ENCODE measurements at regions not wholly inside any gene's neighbourhood (a gene's known extent, or its start where the extent isn't known, plus 50 kb on each side); places are given as distances from the start of the nearest gene placed in this dataset. TPM values are rescaled to one million over a fixed set of nuclear protein-coding genes. Genes with fewer than 3 reads are reported as not detected.
A peak's percentile ranks its signal among the peaks of the same experiment; 100 is the strongest.

DNA sequence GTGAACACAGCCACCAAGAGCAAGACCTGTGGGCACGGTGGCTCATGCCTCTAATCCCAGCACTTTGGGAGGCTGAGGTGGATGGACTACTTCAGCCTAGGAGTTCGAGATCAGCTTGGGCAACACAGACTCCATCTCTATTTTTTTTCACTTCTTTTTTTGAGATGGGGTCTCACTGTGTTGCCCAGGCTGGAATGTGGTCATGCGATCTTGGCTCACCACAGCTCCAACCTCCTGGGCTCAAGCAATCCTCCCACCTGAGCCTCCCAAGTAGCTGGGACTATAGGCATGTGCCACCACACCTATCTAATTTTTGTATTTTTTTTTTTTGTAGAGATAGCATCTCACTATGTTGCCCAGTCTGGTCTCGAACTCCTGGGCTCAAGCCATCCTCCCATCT, 54.4 kb upstream of the SPRED2 start:
- Histone ChIP-seq H3K27me3 (ENCODE audit: low read depth) (no peaks in the 10 kb centered on the region), H3K4me3 (no peak overlapping the region), H3K9me3 (no peaks in the 10 kb centered on the region), H3K27ac (no peak overlapping the region), H3K36me3 (no peaks in the 10 kb centered on the region), H3K4me1 (no peaks in the 10 kb centered on the region)
- TF ChIP-seq, protein P1, sequence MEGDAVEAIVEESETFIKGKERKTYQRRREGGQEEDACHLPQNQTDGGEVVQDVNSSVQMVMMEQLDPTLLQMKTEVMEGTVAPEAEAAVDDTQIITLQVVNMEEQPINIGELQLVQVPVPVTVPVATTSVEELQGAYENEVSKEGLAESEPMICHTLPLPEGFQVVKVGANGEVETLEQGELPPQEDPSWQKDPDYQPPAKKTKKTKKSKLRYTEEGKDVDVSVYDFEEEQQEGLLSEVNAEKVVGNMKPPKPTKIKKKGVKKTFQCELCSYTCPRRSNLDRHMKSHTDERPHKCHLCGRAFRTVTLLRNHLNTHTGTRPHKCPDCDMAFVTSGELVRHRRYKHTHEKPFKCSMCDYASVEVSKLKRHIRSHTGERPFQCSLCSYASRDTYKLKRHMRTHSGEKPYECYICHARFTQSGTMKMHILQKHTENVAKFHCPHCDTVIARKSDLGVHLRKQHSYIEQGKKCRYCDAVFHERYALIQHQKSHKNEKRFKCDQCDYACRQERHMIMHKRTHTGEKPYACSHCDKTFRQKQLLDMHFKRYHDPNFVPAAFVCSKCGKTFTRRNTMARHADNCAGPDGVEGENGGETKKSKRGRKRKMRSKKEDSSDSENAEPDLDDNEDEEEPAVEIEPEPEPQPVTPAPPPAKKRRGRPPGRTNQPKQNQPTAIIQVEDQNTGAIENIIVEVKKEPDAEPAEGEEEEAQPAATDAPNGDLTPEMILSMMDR (IDR thresholded peaks at IDR 0.05), result no peak
- DNase-seq (no peak), ATAC-seq (no peak)
- intact Hi-C loops (cut with DNase I), result no loop called here

DNA sequence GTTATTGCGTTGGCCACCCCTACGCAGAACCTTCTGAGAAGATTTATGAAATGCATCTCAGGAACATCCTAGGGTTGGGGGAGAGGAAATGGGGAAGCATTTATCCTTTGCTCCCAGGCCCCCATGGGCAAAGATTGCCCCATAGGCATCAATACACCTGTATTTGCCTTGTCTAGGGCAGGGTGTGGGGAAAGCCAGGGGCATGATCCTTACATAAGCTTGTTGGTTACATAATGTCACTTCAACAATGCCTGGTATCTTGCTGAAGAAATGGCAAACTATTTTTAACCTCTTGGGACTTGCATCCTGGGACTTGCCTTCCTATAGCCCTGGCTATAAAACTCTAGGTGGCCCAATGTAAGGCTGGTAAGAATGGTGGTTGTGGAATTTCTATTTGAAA, 53.9 kb upstream of the SPRED2 start:
- no peaks in the 10 kb centered on the region for H3K27me3 ChIP-seq (ENCODE audit: low read depth)
- H3K4me1 ChIP-seq, result no peaks in the 10 kb centered on the region
- intact Hi-C loops (cut with DNase I), result no loop called here
- no peak overlapping the region for H3K27ac ChIP-seq
- H3K9me3 ChIP-seq, result no peaks in the 10 kb centered on the region
- ATAC-seq (peak; percentile 27 to 58), DNase-seq (no peak)
- no peak overlapping the region for H3K4me3 ChIP-seq
- TF ChIP-seq, protein P1 (IDR thresholded peaks at IDR 0.05), result no peak
- H3K36me3 ChIP-seq, result no peaks in the 10 kb centered on the region

DNA sequence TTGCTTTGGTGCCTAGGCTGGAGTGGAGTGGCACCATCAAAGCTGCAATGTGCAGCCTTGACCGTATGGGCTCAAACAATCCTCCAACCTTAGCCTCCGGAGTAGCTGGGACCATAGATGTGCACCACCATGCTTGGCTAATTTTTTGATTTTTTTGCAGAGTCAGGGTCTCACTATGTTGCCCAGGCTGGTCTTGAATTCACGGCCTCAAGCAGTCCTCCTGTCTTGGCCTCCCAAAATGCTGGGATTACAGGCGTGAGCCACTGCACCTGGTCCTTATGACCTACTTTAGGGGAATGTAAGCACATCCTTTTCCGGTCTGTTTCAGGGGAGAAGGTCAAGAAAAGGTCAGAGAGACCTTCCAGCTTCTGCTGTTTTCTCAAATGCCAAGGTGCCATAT, 53.4 kb upstream of the SPRED2 start:
- ATAC-seq, result no peak

DNA sequence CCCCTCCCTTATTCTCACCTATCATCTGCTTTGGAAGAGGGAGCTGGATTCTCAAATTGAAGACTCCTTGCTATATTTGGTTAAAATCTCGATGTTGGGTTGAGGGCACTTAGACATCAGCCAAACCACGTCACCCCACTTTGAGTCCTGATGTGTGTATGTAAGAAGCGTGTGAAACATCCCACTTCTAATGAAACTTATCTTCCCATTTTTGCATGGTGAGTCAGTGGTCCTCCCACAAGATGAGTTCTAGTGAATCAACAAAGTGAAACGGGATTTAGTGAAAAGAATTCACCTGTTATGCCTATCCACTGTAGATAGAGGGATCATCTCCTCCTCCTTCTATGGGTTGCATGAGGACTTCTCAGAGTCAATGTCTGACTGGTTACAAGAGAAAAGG, 51.4 kb upstream of the SPRED2 start:
- Histone ChIP-seq H3K4me1 (no peaks in the 10 kb centered on the region), H3K27me3 (ENCODE audit: low read depth) (no peaks in the 10 kb centered on the region), H3K27ac (no peak overlapping the region), H3K9me3 (no peaks in the 10 kb centered on the region), H3K4me3 (no peak overlapping the region), H3K36me3 (no peaks in the 10 kb centered on the region)
- DNase-seq, result no peak
- no peak for ATAC-seq
- TF ChIP-seq, protein P1 (IDR thresholded peaks at IDR 0.05), result no peak
- intact Hi-C loops (cut with DNase I), result no loop called here

More for the DNA sequence above, 53.4 kb upstream of the SPRED2 start:
- TF ChIP-seq, protein P1 (IDR thresholded peaks at IDR 0.05), result no peak
- no peak overlapping the region for H3K4me3 ChIP-seq
- H3K27ac ChIP-seq, result no peak overlapping the region
- intact Hi-C loops (cut with DNase I), result no loop called here
- H3K27me3 ChIP-seq (ENCODE audit: low read depth), result no peaks in the 10 kb centered on the region
- DNase-seq, result no peak
- H3K36me3 ChIP-seq, result no peaks in the 10 kb centered on the region
- H3K9me3 ChIP-seq, result no peaks in the 10 kb centered on the region
- H3K4me1 ChIP-seq, result no peaks in the 10 kb centered on the region

DNA sequence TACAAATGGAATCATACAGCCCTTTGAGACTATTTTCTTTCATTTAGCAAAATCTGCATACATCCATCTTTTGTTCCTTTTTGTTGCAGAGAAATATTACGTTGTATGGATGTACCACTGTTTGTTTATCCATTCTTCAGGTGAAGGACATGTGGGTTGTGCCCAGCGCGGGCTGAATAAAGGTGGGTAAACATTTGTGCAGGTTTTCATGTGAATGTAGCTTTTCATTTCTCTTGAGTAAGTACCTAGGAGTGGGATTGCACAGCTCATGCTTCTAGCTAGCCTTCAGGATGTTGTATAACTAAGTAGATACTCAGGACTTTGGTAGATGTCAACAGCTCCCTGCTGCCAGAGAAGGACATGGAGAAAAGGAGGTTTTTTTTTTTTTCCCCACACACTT, 50.6 kb upstream of the SPRED2 start:
- Histone ChIP-seq H3K4me1 (no peaks in the 10 kb centered on the region), H3K4me3 (no peak overlapping the region), H3K27me3 (ENCODE audit: low read depth) (no peaks in the 10 kb centered on the region), H3K9me3 (no peaks in the 10 kb centered on the region), H3K27ac (no peak overlapping the region), H3K36me3 (no peaks in the 10 kb centered on the region)
- peak in 1 of 2 donors; percentile 5 for ATAC-seq
- DNase-seq, result no peak
- TF ChIP-seq, protein P1 (IDR thresholded peaks at IDR 0.05), result no peak
- intact Hi-C loops (cut with DNase I), result no loop called here

Small RNAs in the stretch of these regions (microRNA-seq; reads per million reads assigned to microRNA genes)
- not detected for gene MIR4778 (ENCODE audit: borderline number of aligned reads)

Measured in lower lobe of right lung (tissue), 2 donors.